NCI-H1930 (cell line): ENCODE measurements at regions not wholly inside any gene's neighbourhood (a gene's known extent, or its start where the extent isn't known, plus 50 kb on each side); places are given as distances from the start of the nearest gene placed in this dataset.

Source experiments
- DNase-seq, 2 experiments: peaks; one replicate each; lab custom pipeline; 2025; lab: John Stamatoyannopoulos, UW

DNA sequence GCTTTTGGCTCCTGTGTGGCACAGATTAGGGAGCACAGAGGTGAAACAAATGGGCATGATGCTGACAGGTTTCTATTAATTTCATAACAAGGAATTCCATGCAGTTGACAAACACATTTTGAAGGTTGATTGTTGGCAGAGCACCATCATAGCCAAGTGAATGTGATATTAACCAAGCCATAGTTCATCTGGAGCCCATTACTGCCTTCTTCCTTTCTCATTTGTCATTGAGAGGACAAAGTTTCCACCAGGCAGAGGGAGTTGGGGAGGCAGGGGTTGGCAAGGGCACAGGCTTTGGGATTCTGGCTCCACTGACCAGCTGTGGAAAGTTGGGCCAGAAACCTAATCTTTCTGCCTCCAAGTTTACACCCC, 325.2 kb downstream of the MFSD1 start:
- DNase-seq = no peak

DNA sequence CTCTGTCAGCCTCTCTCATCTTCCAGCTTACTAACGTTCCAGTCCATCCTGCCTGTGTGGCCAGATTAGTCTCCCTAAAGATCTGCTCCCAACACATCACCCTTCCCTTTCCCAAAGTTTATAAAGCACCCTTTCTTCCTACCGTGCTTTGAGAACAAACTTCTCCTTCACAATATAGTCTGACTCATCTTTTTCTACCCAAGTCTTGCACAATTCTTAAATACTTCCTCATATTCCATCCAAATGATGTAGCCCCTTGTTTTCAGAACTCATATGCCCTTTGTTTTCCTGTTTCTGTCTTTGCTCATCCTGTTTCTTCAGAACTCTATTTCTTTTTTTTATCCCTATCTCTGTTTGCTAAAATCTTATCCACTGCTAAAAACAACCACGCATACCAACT, 326.8 kb downstream of the MFSD1 start:
- no peak for DNase-seq

DNA sequence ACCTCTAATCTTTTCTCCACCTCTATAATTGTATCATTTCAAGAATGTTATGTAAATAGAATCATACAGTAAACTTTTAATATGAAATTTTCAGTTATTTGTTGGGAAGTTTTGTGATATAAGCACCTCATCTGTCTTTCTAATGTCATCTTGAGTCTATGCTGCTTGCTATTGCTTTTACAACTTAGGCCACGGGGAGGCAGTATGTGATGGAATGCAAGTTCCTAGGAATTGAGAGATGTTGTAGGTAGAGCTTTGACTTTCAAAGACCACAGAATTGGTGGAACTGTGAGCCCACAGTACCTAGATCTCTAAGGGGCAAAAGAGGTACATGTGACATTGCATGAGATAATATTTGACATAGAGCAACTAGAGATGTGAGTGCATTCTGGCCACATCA, 328.3 kb downstream of the MFSD1 start:
- no peak for DNase-seq

DNA sequence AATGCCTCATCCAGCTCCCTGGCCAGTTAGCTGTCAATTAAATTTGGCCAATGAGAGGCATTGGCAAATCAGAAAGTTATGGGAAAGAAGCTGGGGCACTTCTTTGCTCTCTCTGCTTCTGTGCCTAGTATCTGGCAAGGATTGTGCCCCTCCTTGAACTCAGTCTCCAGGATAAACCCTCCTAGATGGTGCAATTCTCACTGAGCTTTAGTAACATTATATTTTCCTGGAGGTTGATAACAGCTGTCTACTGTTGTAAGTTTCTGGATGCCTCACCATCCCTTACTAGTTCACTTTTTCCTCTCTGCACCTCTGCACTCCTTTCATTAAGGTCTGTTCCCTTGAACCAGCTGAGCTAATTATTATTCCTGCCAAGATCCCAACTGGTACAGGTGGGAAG, 329.5 kb downstream of the MFSD1 start:
- no peak for DNase-seq

DNA sequence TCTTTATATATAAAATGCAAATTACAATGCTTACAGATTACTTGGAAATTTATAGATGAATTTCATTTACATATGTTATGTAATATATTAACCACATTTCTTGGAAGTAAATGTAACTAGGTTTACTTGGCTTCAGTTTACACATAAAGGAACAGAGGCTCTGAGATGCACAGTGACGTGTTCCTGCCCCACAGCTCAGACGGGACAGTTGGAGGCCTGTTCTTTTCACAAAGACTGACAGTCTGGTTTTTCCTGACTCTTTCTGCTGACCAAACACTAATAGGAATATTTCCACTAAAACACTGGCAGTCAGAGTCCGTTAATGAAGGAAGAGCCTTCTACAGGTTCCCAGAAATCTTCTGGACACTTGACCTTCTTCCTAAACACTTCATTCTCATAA, 336.1 kb downstream of the MFSD1 start:
- no peak for DNase-seq

DNA sequence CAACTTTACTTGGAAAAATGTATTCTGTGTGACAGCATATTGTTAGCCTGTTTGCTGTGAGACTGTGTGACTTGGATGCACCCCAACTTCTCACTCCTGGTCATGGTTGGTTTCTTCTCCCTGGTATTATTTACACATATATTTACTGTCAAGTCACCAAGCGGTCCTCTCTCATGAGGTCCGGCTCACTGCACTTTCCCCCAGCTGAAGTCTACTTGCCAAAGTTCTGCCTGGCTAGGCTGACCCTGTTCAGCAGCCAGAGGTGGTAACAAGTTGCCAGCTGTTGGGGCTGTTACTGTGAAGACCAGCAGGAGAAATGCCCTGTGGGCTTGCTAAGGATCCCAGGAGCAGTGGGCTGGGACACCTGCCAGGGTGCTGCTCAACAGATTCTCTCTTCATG, 337.5 kb downstream of the MFSD1 start:
- DNase-seq = no peak

DNA sequence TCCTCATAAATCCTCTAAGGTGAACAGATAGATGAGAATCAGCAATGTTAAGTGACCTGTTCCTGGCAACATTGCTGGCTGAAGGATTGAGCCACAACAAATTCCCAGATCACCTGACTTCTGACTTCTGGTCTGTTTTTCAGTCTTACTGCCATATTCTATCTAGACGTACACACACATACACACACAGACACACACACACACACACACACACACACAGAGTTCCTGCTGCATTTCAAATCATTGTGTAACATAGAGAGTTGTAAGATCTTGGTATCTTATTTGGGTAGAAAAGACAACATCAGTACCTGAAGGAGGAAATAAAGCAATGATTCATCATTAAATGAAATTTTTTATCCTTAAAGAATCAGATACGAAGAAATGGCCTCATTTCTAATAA, 342.6 kb downstream of the MFSD1 start:
- DNase-seq = no peak

DNA sequence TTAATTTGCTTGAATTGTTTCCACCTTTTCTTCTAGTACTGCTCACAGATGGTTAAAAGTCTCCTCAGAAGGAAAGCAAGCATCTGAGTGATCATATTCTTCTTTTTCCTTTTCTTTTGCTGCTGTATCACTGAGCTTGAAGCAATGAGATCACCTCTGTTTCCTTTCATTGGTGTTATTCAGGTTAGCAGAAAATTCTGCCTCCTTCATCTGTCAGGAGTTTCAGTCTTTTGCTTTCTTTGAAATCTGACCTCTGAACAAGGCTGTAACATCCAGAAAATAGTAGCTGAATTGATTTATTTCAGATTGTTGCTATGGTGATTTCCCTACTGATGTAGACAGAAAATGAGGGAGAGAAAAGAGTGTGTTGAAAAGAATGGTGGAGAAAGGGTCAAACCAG, 343.0 kb downstream of the MFSD1 start:
- no peak for DNase-seq

DNA sequence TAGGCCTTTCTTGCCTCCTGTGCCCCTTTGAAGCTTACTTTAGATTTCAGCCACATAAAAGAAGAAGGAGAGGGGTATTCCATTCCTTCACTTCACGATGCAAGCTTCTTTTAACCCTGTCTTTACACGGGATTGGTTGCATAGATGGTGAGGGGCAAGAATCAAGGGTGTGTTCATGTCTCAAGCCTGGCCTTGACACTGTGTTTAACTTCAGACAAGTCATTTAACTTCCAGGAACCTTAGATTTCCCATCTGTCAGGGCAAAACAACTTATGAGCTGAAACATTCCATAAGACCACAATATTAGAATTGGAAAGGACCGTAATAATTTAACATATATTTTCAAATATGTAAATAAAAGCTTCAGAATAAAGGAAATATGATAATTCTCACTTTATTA, 344.5 kb downstream of the MFSD1 start:
- no peak for DNase-seq

DNA sequence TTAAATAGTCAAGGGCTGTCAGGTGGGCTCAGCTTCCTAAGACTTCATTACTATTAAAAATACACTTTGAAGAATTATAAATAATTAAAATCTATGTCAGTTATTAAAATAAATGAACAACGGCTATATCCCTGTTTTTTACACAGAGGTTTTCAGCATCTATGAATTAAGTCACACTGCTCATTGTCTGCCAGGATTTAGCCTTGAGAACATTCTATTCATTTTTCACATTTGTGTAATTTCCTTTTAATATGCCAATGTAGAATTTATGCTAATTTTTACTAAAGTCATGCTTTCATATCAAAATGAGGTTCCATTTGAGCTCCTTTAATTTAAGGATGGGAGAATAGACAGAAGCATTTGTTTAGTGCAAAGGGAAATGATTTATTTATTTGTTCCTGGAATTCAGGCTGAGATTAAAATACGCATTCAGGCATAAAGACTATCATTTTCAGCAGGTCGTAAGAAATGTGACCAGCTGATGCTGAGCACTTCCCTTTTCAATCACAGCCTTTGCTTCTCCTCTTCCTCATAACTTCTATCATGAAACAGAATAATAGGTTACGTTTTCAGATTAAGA, 345.1 kb downstream of the MFSD1 start:
- no peak for DNase-seq

DNA sequence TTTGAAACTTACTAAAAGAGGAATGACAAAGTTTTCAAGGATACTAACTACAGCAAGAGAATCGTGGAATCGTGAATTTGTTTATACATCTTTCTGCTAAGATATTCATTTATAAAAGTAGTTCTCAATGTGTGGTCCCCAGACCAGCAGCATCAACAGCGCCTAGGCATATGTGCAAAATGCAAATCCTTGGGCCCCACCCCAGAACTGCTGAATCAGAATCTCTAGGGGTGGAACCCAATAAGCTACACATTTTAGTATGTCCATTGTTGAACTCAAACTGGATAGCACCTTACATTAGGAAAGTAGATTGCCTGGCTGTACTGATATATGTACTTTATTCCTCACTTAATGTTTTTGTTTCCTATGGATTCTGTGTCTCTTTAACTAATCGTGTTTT, 346.0 kb downstream of the MFSD1 start:
- DNase-seq = no peak

DNA sequence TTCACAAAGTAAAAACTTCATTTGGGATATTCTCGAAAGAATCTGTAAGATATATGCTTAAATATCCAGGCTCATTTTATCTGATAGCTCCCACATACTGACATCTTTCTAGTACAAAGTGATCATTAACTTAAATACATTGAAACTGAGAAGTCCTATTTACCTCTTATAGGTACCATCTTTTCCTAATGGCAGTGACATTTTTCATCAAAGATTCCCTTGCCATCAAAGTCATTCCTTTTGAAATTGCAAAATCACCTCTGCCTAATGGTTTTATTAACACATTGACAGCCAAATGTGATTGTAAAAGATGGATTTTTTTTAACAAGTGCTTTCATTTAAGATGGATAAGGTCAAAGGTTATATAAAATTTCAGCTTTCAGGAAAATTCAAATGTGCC, 346.6 kb downstream of the MFSD1 start:
- DNase-seq = no peak

DNA sequence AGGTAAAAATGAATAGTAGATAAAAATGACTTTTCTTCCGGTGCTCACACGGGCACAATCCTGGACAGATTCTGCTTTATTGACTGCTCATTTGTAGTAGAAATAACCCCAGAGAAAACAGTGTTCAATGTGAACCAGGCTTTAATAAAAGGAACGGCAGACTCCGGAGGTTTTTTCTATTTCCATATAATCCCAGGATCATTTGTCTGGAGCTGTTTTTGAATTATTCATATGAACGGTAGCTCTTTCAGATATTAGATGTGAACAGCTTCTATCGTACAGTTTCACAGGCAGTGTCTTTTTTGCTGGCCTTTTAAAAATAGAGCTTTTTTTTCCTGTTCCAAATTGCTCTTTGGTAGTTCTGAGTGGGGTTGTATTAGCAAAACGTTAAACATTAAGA, 347.3 kb downstream of the MFSD1 start:
- DNase-seq = no peak

DNA sequence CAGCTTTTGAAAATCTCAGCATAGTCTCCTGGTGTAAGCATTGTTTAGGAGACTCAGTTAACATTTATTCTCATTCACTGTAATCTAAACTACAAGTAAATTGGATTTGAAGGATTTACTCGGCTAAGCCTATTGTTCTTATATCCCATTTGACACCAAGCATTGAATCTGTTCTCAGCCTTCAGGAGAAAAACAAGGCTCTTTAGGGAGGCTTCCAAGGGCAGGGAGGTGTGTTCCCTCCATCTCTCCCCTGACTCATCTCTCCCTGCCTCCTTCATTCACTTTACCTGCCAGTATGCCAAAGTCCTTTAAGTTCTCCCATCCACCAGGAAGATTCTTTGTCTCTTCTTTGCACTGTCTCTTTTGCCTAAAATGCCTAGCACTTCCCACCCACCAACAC, 347.8 kb downstream of the MFSD1 start:
- DNase-seq = no peak

DNA sequence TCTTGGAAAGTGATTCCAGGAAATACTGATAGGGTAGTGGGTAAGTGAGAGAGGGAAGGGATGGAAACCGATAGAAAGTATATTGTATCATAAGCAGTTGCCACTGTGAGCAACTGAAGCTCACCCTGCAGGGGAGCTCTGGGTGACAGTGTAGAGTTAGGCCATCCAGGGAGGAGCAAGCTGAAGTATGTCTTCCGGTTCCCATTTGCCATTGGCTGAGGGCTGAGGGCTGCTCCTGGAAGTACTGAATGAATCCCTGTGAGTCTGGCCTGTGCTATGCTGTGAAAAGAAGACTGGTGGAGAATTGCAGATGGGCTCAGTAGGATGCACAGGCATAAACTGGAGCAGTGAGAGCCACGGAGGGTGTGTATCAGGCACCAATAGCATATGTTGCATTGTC, 348.3 kb downstream of the MFSD1 start:
- no peak for DNase-seq

DNA sequence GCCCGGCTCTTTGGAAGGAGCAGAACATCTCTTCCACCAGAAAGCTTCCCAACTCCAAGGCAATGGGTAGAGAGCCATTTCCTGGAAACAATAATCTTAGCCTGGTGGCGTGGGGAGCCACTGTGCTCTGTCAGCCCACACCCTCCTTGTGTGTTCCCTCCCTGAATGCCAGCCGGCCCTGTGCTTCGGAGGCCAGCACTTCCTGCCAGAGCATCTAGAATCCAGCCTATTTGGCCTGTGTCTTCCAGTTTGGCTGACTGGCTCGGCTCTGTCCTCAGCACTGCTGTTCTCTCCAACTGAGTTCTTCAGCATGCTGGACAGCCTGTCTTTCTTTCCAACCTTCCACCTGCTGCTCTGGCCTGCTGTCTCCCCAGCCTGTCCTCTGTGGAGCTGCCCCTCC, 349.3 kb downstream of the MFSD1 start:
- DNase-seq = no peak

DNA sequence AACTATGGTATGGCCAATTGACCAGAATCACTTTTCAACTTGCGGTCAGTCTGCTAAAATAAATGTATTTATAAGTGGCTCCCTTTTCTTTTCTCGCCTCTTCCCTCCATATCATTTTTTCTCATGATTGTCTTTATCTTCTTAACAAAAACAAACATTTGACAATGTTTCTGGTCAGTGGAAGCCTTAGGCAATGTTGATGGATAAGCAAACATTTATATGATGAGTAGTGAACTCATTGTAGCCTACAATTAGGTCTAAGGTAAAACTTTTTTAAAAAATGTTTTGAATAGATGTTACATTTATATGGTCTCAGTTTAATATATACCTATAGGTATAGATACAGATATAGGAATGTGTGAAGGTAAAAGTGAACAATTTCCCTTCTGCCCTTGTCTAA, 355.4 kb downstream of the MFSD1 start:
- no peak for DNase-seq

DNA sequence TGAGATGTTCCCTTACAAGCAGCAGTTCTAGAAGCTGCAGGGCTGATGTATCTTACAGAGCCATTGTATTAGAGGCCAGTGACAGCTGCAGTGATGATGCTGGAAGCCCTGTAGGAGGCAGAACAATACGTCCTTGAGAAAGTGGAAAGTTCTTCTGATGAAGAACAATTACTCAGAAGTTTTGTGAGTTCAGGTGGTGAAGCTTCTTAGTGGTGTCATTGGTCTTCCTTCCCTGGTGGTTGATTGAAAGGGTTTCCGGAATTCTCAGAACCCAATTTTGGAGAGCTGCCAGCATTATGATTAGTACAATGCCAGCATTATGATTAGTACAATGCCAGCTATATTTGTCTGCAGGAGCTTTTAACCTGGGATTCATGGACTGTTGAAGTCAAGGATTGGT, 356.4 kb downstream of the MFSD1 start:
- no peak for DNase-seq

DNA sequence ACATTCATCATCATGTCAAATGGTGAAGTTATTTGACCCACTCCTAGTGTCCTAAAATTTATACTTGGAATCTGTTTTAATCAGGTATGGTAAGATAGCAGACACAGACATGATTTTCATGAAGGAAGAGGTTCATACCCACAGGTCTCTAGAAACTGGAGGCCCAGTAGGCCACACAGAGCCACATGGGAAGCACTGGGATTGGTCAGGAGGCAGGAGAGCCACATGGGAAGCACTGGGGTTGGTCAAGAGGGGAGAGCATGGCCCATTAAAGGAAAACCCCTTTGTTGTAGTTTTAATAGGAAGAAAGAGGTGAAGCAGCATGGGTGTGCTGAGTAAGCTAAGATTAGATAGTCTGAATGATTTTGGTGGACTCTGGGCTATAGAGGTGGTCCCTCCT, 356.9 kb downstream of the MFSD1 start:
- DNase-seq = no peak

DNA sequence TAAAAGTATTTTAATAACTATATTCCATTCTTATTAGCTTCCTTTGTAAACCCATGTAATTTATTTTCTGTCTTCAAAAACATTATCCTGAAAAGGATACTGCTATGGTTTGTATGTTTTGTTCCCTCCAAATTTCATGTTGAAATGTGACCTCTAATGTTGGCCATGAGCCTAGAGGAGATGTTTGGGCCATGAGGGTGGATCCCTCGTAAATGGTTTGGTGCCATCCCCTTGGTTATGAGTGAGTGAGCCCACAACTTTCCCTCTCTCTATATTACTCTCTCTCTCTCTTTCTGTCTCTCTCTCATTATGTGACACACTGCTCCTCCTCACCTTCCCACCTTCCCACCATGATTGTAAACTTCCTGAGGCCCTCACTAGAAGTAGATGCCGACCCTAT, 357.7 kb downstream of the MFSD1 start:
- DNase-seq = no peak

DNA sequence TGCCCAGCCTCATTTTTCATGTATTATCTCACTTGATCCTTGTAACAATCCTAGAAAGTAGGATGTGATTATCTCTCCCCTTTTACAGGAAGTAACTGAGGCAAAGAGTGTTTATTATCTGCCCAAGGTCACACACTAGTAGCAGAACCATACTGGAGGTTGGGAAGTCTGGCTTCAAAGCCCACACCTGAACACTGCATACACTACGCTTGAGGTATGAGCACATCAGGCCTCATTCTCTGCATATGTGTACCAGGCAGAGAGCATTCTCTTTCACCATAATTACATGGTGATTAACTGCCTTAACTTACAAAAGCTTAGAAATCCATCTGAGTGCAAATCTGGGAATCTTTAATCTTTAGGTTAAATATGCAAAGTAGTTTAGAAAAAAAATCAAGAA, 361.8 kb downstream of the MFSD1 start:
- DNase-seq = no peak

DNA sequence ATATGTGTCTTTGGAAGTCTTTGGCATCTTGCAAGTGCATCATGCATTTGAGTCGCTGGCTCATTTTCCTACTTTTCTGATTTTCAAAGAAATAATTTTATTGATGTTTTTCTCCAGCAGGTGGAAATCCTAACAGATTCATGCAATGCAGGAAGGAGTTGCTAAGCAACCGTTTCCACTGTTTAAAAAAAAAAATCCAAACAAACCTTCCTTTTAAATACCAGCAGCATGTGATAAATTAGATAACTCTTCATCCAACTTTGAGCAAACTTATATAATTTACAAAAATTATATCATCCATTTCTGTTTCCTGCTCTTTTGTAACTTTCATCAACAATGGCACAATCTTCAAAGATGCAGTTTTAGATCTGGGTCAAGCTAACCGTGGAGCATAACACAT, 364.1 kb downstream of the MFSD1 start:
- DNase-seq = no peak

DNA sequence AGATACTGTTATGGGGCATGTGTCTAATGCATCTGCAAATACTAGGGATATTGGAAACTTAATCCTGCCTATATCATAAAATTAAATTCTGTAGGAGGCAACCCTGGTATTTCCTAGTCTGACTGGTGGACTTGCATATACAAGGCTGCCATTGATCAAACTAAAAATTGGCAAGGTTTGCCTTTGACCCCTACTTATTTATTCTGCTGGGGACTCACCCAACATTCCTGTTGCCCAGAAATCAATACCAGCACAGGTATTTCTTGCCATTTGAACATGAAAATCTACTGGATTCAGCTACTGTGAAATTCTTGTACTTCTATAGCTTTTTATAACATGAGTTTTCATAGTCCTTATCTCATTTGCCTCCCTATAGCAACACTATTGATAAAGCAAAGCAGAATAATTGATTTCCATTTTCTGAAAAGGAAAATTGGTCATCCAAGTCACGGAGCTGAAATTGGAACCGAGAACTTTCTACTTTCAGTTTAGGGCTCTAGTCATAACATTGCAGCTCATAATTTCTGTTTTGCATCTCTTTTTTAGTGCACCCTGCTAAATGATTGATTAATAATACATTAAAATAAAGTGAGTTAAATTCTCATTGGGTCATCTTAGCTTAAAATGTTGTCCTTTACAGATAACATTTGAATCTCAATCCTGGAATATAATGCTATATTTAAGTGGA, 365.2 kb downstream of the MFSD1 start:
- DNase-seq = no peak

DNA sequence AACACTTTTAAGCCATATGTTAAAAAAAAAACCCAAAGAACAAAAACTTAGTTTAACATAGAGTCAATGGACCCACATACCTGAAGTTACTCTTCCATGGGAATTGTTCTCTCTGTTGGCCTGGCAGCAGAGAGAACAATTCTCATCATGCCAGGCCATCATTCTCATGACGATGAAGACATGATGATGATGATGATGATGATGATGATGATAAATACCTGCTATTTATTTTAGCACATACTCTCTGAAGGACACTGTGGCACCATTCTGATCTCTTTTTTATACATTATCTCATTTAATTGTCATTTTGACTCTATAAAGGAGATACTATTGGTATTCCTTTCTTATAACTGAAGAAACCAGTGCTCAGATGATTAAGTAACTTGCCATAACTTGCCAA, 366.9 kb downstream of the MFSD1 start:
- DNase-seq = no peak

DNA sequence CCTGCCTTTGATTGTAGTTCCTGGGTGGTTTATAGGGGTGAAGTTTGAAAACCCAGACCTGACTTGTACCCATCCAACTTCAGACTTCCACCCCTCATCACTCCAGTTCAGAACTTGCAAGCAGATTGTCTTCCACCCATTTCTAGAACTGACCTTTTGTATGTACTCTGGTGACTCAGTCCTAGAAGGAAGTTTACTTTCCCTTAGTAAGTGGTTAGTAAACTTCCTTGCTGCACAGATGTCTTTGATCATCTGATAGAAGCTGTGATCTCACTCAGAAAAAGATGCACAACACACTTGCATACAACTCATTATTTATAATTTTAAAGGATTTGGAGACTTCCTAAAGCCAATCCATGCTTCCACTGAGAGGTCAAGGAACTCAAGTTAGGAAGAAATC, 368.0 kb downstream of the MFSD1 start:
- no peak for DNase-seq
